B cell (primary cell): ENCODE measurements at regions not wholly inside any gene's neighbourhood (a gene's known extent, or its start where the extent isn't known, plus 50 kb on each side); places are given as distances from the start of the nearest gene placed in this dataset.

Experiments used
- ATAC-seq: fragments of 200-7000 bp; cut with Tn5 transposase; one replicate; pipeline ENCODE4 v1.10.0; 2021; ENCODE audit warnings: low read depth, mild to moderate bottlenecking, moderate number of reproducible peaks, moderate library complexity
- CTCF ChIA-PET: fragments of 350-600 bp; sonication (Branson Sonifier 250); formaldehyde crosslinking; loops from one replicate; lab custom pipeline; 2021; ENCODE audit warnings: antibody characterized with exemption, inconsistent platforms; lab: Charles Lee
- POLR2A ChIA-PET: fragments of 350-600 bp; sonication (Branson Sonifier 250); formaldehyde crosslinking; loops from one replicate; lab custom pipeline; 2021; ENCODE audit warnings: antibody characterized with exemption; lab: Charles Lee
- DNase-seq: peaks from one replicate; pipeline ENCODE4 v3.0.0; 2013
- H2AFZ ChIP-seq: 2 replicates; pipeline ENCODE4 v1.6.1; 2012; ENCODE audit warnings: mild to moderate bottlenecking, low read depth, low read length; ENCODE audit not compliant: insufficient read depth, poor library complexity, severe bottlenecking
- H3K27ac ChIP-seq, 2 donors: 1 replicate in 1 of 2; 2 replicates in 1 of 2; pipeline ENCODE4 v1.5.1; 2012 to 2013; ENCODE audit warnings: low read length in 2 of 2, mild to moderate bottlenecking in 2 of 2, moderate library complexity in 1 of 2
- H3K27me3 ChIP-seq, 4 experiments: fragments of 200-600 bp in 1 of 4; sonication (generic) in 1 of 4; replicated peaks in 1 of 4; 1 replicate in 2 of 4; 2 replicates in 2 of 4; pipeline versions ENCODE4 v1.6.1 to v1.7.0; 2013 to 2016; ENCODE audit warnings: low read length in 3 of 4, mild to moderate bottlenecking in 2 of 4, mixed read lengths in 1 of 4, moderate library complexity in 1 of 4; ENCODE audit not compliant: insufficient read depth in 4 of 4, control insufficient read depth in 3 of 4; ENCODE audit errors: control extremely low read depth in 1 of 4
- H3K36me3 ChIP-seq, 2 experiments: replicated peaks in 1 of 2; 1 replicate in 1 of 2; 2 replicates in 1 of 2; pipeline versions ENCODE4 v1.6.1 to v1.7.1; 2013; ENCODE audit warnings: low read length in 1 of 2; ENCODE audit not compliant: insufficient read depth in 2 of 2, control insufficient read depth in 1 of 2; ENCODE audit errors: control extremely low read depth in 1 of 2, extremely low read depth in 1 of 2
- H3K4me1 ChIP-seq, 2 donors: fragments of 200-600 bp in 1 of 2; sonication (generic) in 1 of 2; 1 replicate in 1 of 2; 2 replicates in 1 of 2; pipeline versions ENCODE4 v1.5.1 to v1.6.1; 2013 to 2017; ENCODE audit warnings: low read length in 2 of 2; ENCODE audit not compliant: control insufficient read depth in 2 of 2, insufficient read depth in 2 of 2
- H3K4me2 ChIP-seq: replicated peaks from 2 replicates; pipeline ENCODE3; 2012; ENCODE audit warnings: mild to moderate bottlenecking, low read depth, low read length; ENCODE audit not compliant: poor library complexity, severe bottlenecking
- H3K4me3 ChIP-seq, 5 experiments: fragments of 200-600 bp in 1 of 5; sonication (generic) in 1 of 5; 1 replicate in 3 of 5; 2 replicates in 2 of 5; pipeline versions ENCODE4 v1.5.1 to v1.7.0; 2011 to 2016; ENCODE audit warnings: low read length in 4 of 5, mild to moderate bottlenecking in 4 of 5, low read depth in 2 of 5, control low read depth in 1 of 5, moderate library complexity in 1 of 5; ENCODE audit not compliant: insufficient read depth in 1 of 5; ENCODE audit errors: control extremely low read depth in 1 of 5, extremely low read depth in 1 of 5
- H3K79me2 ChIP-seq: fragments of 200-600 bp; sonication (generic); one replicate; pipeline ENCODE4 v1.6.0; 2016; ENCODE audit warnings: low read length; ENCODE audit not compliant: control insufficient read depth, insufficient read depth
- H3K9ac ChIP-seq: fragments of 200-600 bp; sonication (generic); 2 replicates; pipeline ENCODE4 v1.6.1; 2017; ENCODE audit warnings: mild to moderate bottlenecking, low read length, moderate library complexity
- H3K9me3 ChIP-seq, 3 donors: one replicate each; pipeline versions ENCODE4 v1.6.1 to v1.7.1; 2013; ENCODE audit warnings: low read length in 2 of 3; ENCODE audit not compliant: control insufficient read depth in 2 of 3, insufficient read depth in 1 of 3; ENCODE audit errors: control extremely low read depth in 1 of 3
- H4K20me1 ChIP-seq: 2 replicates; pipeline ENCODE4 v1.6.0; 2012; ENCODE audit warnings: mild to moderate bottlenecking, low read length; ENCODE audit not compliant: insufficient read depth, control insufficient read depth, poor library complexity, severe bottlenecking
- H3K27ac Mint-ChIP-seq: one replicate; pipeline ENCODE4 v1.8.0; 2021; ENCODE audit warnings: mixed read lengths
- H3K27me3 Mint-ChIP-seq: one replicate; pipeline ENCODE4 v1.8.0; 2021; ENCODE audit warnings: mixed read lengths
- H3K4me1 Mint-ChIP-seq: one replicate; pipeline ENCODE4 v1.8.0; 2021; ENCODE audit warnings: mixed read lengths
- H3K4me3 Mint-ChIP-seq: one replicate; pipeline ENCODE4 v1.8.0; 2021; ENCODE audit warnings: mixed read lengths
- H3K9me3 Mint-ChIP-seq: one replicate; pipeline ENCODE4 v1.8.0; 2022; ENCODE audit warnings: mixed read lengths; ENCODE audit not compliant: insufficient read depth
- CTCF ChIP-seq: fragments of 200-600 bp; IDR thresholded peaks from one replicate; pipeline ENCODE4 v1.8.0; 2022; ENCODE audit warnings: antibody characterized with exemption, mild to moderate bottlenecking
- EZH2 ChIP-seq: IDR thresholded peaks from 2 replicates; pipeline ENCODE4 v1.6.1; 2012; ENCODE audit warnings: borderline replicate concordance, low read depth, mild to moderate bottlenecking, moderate library complexity, low read length; ENCODE audit not compliant: insufficient read depth, poor library complexity, severe bottlenecking
- WGBS: methylation state at CpG from one replicate; pipeline ENCODE4 v1.1.5; 2013; ENCODE audit warnings: missing lambda C conversion rate; ENCODE audit not compliant: insufficient coverage; 5-methylcytosine and 5-hydroxymethylcytosine counted together
- intact Hi-C: fragments of 100-400 bp; cut with micrococcal nuclease; formaldehyde crosslinking; loops from one replicate; pipeline ENCODE4 v1.10.0; 2022

GRCh38 chr7:42449431-42449830, 212.4 kb upstream of the GLI3 start:
- no peak overlapping the region for H2AFZ ChIP-seq
- no peaks in the 10 kb centered on the region for H3K36me3 ChIP-seq
- H3K4me1 Mint-ChIP-seq, result no peaks in the 10 kb centered on the region
- no peak for ATAC-seq
- ChIA-PET POLR2A (no interaction called here), CTCF (interaction anchor here (0.6 kb wide), 1 partner anchor 40 kb away, joined by 3 read pairs; no protein-coding TSS in a partner anchor)
- no peaks in the 10 kb centered on the region for H3K27me3 ChIP-seq
- peaks cover 13% of the 10 kb centered on the region for H3K27me3 Mint-ChIP-seq
- H3K9ac ChIP-seq, result no peak overlapping the region
- WGBS, result 100% methylated on average over 1 of the region's 5 CpGs
- TF ChIP-seq EZH2 (no peak), CTCF (no peak)
- H3K4me3 ChIP-seq, result no peak overlapping the region
- H3K27ac ChIP-seq, result no peak overlapping the region
- no peaks in the 10 kb centered on the region for H3K79me2 ChIP-seq
- H3K9me3 ChIP-seq, result no peaks in the 10 kb centered on the region
- no peaks in the 10 kb centered on the region for H3K4me1 ChIP-seq
- intact Hi-C loops, result no loop called here
- no peak for DNase-seq
- no peak overlapping the region for H3K4me3 Mint-ChIP-seq
- no peak overlapping the region for H3K4me2 ChIP-seq
- no peak overlapping the region for H3K27ac Mint-ChIP-seq
- no peaks in the 10 kb centered on the region for H3K9me3 Mint-ChIP-seq
- no peaks in the 10 kb centered on the region for H4K20me1 ChIP-seq

- Mint-ChIP-seq H3K27ac (no peak overlapping the region), H3K27me3 (peaks cover 13% of the 10 kb centered on the region), H3K4me1 (no peaks in the 10 kb centered on the region), H3K4me3 (no peak overlapping the region), H3K9me3 (no peaks in the 10 kb centered on the region)
- H3K36me3 ChIP-seq, result no peaks in the 10 kb centered on the region
- H4K20me1 ChIP-seq, result no peaks in the 10 kb centered on the region
- no peak overlapping the region for H3K27ac ChIP-seq
- TF ChIP-seq CTCF (no peak), EZH2 (no peak)
- no peaks in the 10 kb centered on the region for H3K27me3 ChIP-seq
- H3K4me1 ChIP-seq, result no peaks in the 10 kb centered on the region
- ATAC-seq, result no peak
- intact Hi-C loops, result no loop called here
- DNase-seq, result no peak
- H3K9ac ChIP-seq, result no peak overlapping the region
- POLR2A ChIA-PET, result no interaction called here
- no peaks in the 10 kb centered on the region for H3K9me3 ChIP-seq
- WGBS, result no CpG with 5 or more reads among the region's 1 CpG
- H3K79me2 ChIP-seq, result no peaks in the 10 kb centered on the region
- H3K4me3 ChIP-seq, result no peak overlapping the region
- no peak overlapping the region for H3K4me2 ChIP-seq
- CTCF ChIA-PET, result no interaction called here
- no peak overlapping the region for H2AFZ ChIP-seq
Observed at GRCh38 chr7:42448901-42449300, 211.9 kb upstream of the GLI3 start.
